ENCODE measurements at regions not wholly inside any gene's neighbourhood (a gene's known extent, or its start where the extent isn't known, plus 50 kb on each side); places are given as distances from the start of the nearest gene placed in this dataset.
A peak's percentile ranks its signal among the peaks of the same experiment; 100 is the strongest.

DNA sequence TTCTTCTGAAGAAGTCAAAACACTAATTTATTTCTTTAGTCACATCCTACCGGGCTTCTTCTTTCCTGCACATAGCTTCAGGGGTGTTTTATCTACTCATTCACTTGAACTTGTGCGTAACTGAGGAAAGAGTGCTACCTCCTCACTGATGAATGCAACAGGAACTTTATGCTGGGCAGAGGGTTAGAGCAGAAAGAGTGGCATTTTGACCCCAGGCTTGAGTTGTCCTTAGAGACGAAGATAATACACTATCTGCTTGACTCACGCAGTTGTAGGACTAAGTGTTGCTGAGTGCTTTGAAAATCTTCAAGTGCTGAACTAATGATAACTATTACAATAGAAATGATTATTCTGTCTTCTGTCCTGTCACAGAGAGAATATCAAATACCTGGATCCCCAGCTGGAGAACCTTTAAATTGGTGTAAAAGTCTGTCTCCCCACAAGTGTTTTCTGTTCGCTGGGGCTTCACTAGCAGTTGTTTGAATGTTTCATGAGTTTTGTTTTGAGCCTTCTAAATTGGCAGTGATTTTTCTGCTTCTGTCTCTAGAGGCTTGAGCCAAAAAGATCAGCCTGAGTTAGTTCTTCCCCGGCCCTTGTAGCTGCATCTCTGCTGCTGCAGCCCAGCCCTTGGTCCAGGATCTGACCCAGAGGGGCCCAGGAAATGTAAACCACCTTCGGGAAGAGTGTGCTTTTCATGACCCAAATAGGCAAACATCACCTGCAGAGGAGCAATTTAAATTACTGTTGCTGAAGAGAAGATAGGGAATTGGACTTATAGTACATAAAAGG lies 86.3 kb upstream of the LGALSL start:
- no peak overlapping the region for H3K4me3 Mint-ChIP-seq (ENCODE audit: low read depth)
- H3K36me3 Mint-ChIP-seq (ENCODE audit: insufficient read depth): no peaks in the 10 kb centered on the region
- H3K27me3 Mint-ChIP-seq: peaks cover 8% of the 10 kb centered on the region
- no peaks in the 10 kb centered on the region for H3K9me3 Mint-ChIP-seq (ENCODE audit: low read depth)
- TF ChIP-seq, protein P1, sequence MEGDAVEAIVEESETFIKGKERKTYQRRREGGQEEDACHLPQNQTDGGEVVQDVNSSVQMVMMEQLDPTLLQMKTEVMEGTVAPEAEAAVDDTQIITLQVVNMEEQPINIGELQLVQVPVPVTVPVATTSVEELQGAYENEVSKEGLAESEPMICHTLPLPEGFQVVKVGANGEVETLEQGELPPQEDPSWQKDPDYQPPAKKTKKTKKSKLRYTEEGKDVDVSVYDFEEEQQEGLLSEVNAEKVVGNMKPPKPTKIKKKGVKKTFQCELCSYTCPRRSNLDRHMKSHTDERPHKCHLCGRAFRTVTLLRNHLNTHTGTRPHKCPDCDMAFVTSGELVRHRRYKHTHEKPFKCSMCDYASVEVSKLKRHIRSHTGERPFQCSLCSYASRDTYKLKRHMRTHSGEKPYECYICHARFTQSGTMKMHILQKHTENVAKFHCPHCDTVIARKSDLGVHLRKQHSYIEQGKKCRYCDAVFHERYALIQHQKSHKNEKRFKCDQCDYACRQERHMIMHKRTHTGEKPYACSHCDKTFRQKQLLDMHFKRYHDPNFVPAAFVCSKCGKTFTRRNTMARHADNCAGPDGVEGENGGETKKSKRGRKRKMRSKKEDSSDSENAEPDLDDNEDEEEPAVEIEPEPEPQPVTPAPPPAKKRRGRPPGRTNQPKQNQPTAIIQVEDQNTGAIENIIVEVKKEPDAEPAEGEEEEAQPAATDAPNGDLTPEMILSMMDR (IDR thresholded peaks at IDR 0.05; ENCODE audit: unreplicated experiment): no peak
- DNase-seq (ENCODE audit: low spot score, unreplicated experiment): no peak
- H3K27ac Mint-ChIP-seq: no peak overlapping the region
- H3K4me1 Mint-ChIP-seq (ENCODE audit: low read depth): peaks cover 8% of the 10 kb centered on the region

DNA sequence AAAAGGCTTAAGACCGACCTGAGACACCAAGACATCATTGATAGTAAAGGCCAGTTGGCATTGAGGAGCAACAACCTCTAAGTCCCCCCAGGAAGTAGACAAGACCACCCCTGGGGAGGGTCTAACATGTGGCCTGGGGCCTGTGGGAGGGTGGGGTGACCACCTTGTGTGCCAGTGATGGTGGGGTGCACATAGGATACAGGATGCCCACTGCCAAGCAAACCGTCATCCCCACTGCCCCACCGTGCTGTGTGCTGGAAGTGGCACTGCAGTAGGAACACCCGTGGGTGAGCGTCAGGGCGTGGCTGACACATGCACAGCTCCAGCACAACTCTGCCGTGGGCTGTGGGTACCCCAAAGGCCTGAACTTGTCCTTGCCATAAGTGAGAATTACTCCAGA lies 84.3 kb upstream of the LGALSL start:
- no peak for DNase-seq (ENCODE audit: low spot score, unreplicated experiment)
- TF ChIP-seq, protein P1 (IDR thresholded peaks at IDR 0.05; ENCODE audit: unreplicated experiment): no peak
- H3K27me3 Mint-ChIP-seq: no peaks in the 10 kb centered on the region
- peaks cover 8% of the 10 kb centered on the region for H3K4me1 Mint-ChIP-seq (ENCODE audit: low read depth)
- no peaks in the 10 kb centered on the region for H3K36me3 Mint-ChIP-seq (ENCODE audit: insufficient read depth)
- H3K4me3 Mint-ChIP-seq (ENCODE audit: low read depth): no peak overlapping the region
- H3K9me3 Mint-ChIP-seq (ENCODE audit: low read depth): no peaks in the 10 kb centered on the region
- no peak overlapping the region for H3K27ac Mint-ChIP-seq

DNA sequence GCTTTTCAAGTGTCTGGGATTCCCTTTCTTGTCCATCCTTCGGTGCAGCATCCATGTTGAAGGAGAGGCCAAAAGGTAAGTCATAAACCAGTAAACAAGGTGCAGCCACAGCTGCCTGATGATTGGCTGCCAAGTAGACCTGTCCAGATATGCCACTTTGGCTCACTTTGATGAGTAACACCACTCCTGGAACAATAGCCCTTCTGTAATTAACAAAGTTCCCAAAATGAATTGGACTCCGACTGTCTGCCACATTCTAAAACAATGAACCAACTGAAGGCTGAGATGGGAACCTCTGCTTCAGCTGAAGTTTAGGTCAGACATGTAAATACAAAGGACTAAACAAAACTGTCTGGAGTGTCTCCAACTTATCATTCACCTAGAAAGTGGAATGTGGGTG lies 82.2 kb upstream of the LGALSL start:
- TF ChIP-seq, protein P1 (IDR thresholded peaks at IDR 0.05; ENCODE audit: unreplicated experiment): no peak
- Mint-ChIP-seq H3K27me3 (no peaks in the 10 kb centered on the region), H3K9me3 (ENCODE audit: low read depth) (no peaks in the 10 kb centered on the region), H3K36me3 (ENCODE audit: insufficient read depth) (no peaks in the 10 kb centered on the region), H3K4me1 (ENCODE audit: low read depth) (peaks cover 8% of the 10 kb centered on the region), H3K27ac (no peak overlapping the region), H3K4me3 (ENCODE audit: low read depth) (no peak overlapping the region)
- no peak for DNase-seq (ENCODE audit: low spot score, unreplicated experiment)

DNA sequence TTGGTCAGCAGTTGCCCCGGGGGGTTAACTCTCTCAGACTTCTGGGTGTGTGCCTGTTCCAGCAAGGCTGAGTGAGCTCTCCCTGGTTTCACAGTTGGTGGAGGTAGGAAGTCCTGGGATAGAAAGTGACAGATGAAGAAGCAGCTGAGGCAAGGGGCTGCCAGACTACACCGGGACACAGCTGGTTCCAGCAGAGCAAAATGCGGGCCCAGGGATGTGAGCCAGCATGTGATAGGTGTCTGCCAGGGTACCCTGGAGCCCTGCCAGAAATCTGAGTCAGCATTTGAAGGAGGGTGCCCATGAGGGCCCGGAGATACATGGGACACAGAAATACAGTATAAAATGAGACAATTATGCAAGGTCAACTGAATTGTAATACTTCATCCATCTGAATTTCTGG lies 79.3 kb upstream of the LGALSL start:
- H3K27ac Mint-ChIP-seq: peak overlapping the region; percentile 22

DNA sequence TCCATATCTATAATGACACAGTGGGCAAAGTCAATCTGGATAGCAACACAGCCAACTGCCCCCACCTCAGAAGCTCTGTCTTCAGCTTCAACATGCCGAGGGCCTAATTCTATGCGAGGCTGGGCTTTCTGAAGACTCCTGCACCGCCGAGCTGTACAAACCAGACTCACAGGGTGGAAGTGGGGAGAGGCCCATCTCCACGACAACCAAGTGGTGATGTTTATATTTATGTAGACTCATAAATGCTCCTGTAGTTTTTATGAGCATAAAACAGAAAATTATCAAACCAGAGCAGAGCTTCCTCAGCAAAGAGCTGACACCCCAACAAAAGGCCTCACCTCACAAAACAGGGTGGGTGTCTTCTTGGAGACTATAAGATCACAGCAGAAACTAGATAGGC lies 77.0 kb upstream of the LGALSL start:
- Mint-ChIP-seq H3K9me3 (ENCODE audit: low read depth) (no peaks in the 10 kb centered on the region), H3K4me3 (ENCODE audit: low read depth) (no peak overlapping the region), H3K36me3 (ENCODE audit: insufficient read depth) (no peaks in the 10 kb centered on the region), H3K27me3 (no peaks in the 10 kb centered on the region), H3K27ac (no peak overlapping the region), H3K4me1 (ENCODE audit: low read depth) (no peaks in the 10 kb centered on the region)
- no peak for DNase-seq (ENCODE audit: low spot score, unreplicated experiment)
- TF ChIP-seq, protein P1 (IDR thresholded peaks at IDR 0.05; ENCODE audit: unreplicated experiment): no peak

More for the DNA sequence above, 79.3 kb upstream of the LGALSL start:
- DNase-seq (ENCODE audit: low spot score, unreplicated experiment): no peak
- no peaks in the 10 kb centered on the region for H3K27me3 Mint-ChIP-seq
- no peaks in the 10 kb centered on the region for H3K4me1 Mint-ChIP-seq (ENCODE audit: low read depth)
- no peak overlapping the region for H3K4me3 Mint-ChIP-seq (ENCODE audit: low read depth)
- no peaks in the 10 kb centered on the region for H3K9me3 Mint-ChIP-seq (ENCODE audit: low read depth)
- H3K36me3 Mint-ChIP-seq (ENCODE audit: insufficient read depth): no peaks in the 10 kb centered on the region
- TF ChIP-seq, protein P1 (IDR thresholded peaks at IDR 0.05; ENCODE audit: unreplicated experiment): no peak
